WTC11 (cell line): ENCODE measurements at regions not wholly inside any gene's neighbourhood (a gene's known extent, or its start where the extent isn't known, plus 50 kb on each side); places are given as distances from the start of the nearest gene placed in this dataset.

ENCODE experiments used
- ATAC-seq: fragments of 200-7000 bp; cut with Tn5 transposase; 2 replicates; pipeline ENCODE4 v1.10.0; 2021; ENCODE audit warnings: mild to moderate bottlenecking, moderate library complexity
- CTCF ChIA-PET: fragments of 300-600 bp; sonication (Branson Sonifier 250); formaldehyde crosslinking; loops from one replicate; lab custom pipeline; 2021; ENCODE audit warnings: antibody characterized with exemption; lab: Charles Lee
- POLR2A ChIA-PET: fragments of 350-600 bp; sonication (Branson Sonifier 250); formaldehyde crosslinking; loops from one replicate; lab custom pipeline; 2021; ENCODE audit warnings: antibody characterized with exemption; lab: Charles Lee
- DNase-seq: peaks from one replicate; pipeline ENCODE4 v3.0.0; 2021; ENCODE audit warnings: low spot score
- H3K27ac Mint-ChIP-seq: 2 replicates; pipeline ENCODE4 v1.8.0; 2021; ENCODE audit warnings: mixed read lengths
- H3K27me3 Mint-ChIP-seq: 2 replicates; pipeline ENCODE4 v1.8.0; 2021; ENCODE audit warnings: low read depth, mild to moderate bottlenecking, moderate library complexity, mixed read lengths
- H3K36me3 Mint-ChIP-seq: 2 replicates; pipeline ENCODE4 v1.8.0; 2021; ENCODE audit warnings: mixed read lengths
- H3K4me1 Mint-ChIP-seq: 2 replicates; pipeline ENCODE4 v1.8.0; 2022; ENCODE audit warnings: mixed read lengths
- H3K4me3 Mint-ChIP-seq: 2 replicates; pipeline ENCODE4 v1.8.0; 2021; ENCODE audit warnings: mild to moderate bottlenecking, moderate library complexity, mixed read lengths
- H3K9me3 Mint-ChIP-seq: 2 replicates; pipeline ENCODE4 v1.8.0; 2021; ENCODE audit warnings: mixed read lengths
- ATF3 ChIP-seq: sonication (generic); formaldehyde crosslinking; conservative IDR thresholded peaks from 2 replicates; pipeline ENCODE4 v1.8.1; 2022; ENCODE audit warnings: mild to moderate bottlenecking, missing genetic modification reagents
- CBFB ChIP-seq: sonication (generic); formaldehyde crosslinking; IDR thresholded peaks from 2 replicates; pipeline ENCODE4 v1.8.1; 2022; ENCODE audit warnings: mild to moderate bottlenecking, low read depth, missing genetic modification reagents
- E2F4 ChIP-seq: sonication (generic); formaldehyde crosslinking; IDR thresholded peaks from 2 replicates; pipeline ENCODE4 v1.8.1; 2022; ENCODE audit warnings: low read depth, mild to moderate bottlenecking, moderate library complexity, missing genetic modification reagents, borderline replicate concordance
- E2F5 ChIP-seq: sonication (generic); formaldehyde crosslinking; IDR thresholded peaks from 2 replicates; pipeline ENCODE4 v1.8.1; 2022; ENCODE audit warnings: mild to moderate bottlenecking, moderate library complexity, missing genetic modification reagents
- ESRRA ChIP-seq: sonication (generic); formaldehyde crosslinking; IDR thresholded peaks from 2 replicates; pipeline ENCODE4 v1.8.1; 2022; ENCODE audit warnings: mild to moderate bottlenecking, missing genetic modification reagents, borderline replicate concordance
- FOXP1 ChIP-seq: sonication (generic); formaldehyde crosslinking; IDR thresholded peaks from 2 replicates; pipeline ENCODE4 v1.8.0; 2022; ENCODE audit warnings: missing genetic modification reagents, mild to moderate bottlenecking, moderate library complexity, borderline replicate concordance
- FOXP4 ChIP-seq: sonication (generic); formaldehyde crosslinking; IDR thresholded peaks from 2 replicates; pipeline ENCODE4 v1.8.0; 2022; ENCODE audit warnings: mild to moderate bottlenecking, missing genetic modification reagents
- MLX ChIP-seq: sonication (generic); formaldehyde crosslinking; IDR thresholded peaks from 2 replicates; pipeline ENCODE4 v1.8.1; 2023; ENCODE audit warnings: mild to moderate bottlenecking, missing genetic modification reagents, moderate library complexity
- MXD4 ChIP-seq: fragments of 250-450 bp; sonication (Bioruptor Pico); IDR thresholded peaks from 2 replicates; pipeline ENCODE4 v1.8.0; 2021; ENCODE audit warnings: mild to moderate bottlenecking, moderate library complexity, borderline replicate concordance
- RELA ChIP-seq: sonication (generic); formaldehyde crosslinking; IDR thresholded peaks from 2 replicates; pipeline ENCODE4 v1.8.1; 2022; ENCODE audit warnings: missing genetic modification reagents, mild to moderate bottlenecking, borderline replicate concordance
- STAT6 ChIP-seq: sonication (generic); formaldehyde crosslinking; conservative IDR thresholded peaks from 2 replicates; pipeline ENCODE4 v1.8.1; 2023; ENCODE audit warnings: mild to moderate bottlenecking, low read depth, missing genetic modification reagents, moderate library complexity
- TCF7 ChIP-seq: sonication (generic); formaldehyde crosslinking; IDR thresholded peaks from 2 replicates; pipeline ENCODE4 v1.8.0; 2022; ENCODE audit warnings: mild to moderate bottlenecking, low read depth, missing genetic modification reagents, moderate library complexity
- TP53 ChIP-seq: sonication (generic); formaldehyde crosslinking; IDR thresholded peaks from 2 replicates; pipeline ENCODE4 v1.8.1; 2023; ENCODE audit warnings: mild to moderate bottlenecking, missing genetic modification reagents
- ZBTB21 ChIP-seq: sonication (generic); formaldehyde crosslinking; IDR thresholded peaks from 2 replicates; pipeline ENCODE4 v1.8.1; 2023; ENCODE audit warnings: mild to moderate bottlenecking, missing genetic modification reagents, borderline replicate concordance
- ZNF281 ChIP-seq: sonication (generic); formaldehyde crosslinking; IDR thresholded peaks from 2 replicates; pipeline ENCODE4 v1.8.0; 2023; ENCODE audit warnings: mild to moderate bottlenecking, missing genetic modification reagents
- ZNF423 ChIP-seq: fragments of 250-450 bp; sonication (Bioruptor Pico); IDR thresholded peaks from 2 replicates; pipeline ENCODE4 v2.1.2; 2022; ENCODE audit warnings: mild to moderate bottlenecking, moderate library complexity
- ZNF425 ChIP-seq: fragments of 250-450 bp; sonication (Bioruptor Pico); conservative IDR thresholded peaks from 2 replicates; pipeline ENCODE4 v1.9.0; 2021; ENCODE audit warnings: mild to moderate bottlenecking

- TF ChIP-seq FOXP4 (CRISPR knock-in tag) (no peak), FOXP1 (CRISPR knock-in tag) (no peak), ZNF425 (CRISPR knock-in tag) (no peak), MLX (no peak)
- TF ChIP-seq, all 79 proteins: peak for 0
Observed at GRCh38 chr2:224109751-224110150, 70.7 kb upstream of the SERPINE2 start (continued).

- H3K4me3 Mint-ChIP-seq: no peak overlapping the region
- H3K27ac Mint-ChIP-seq: no peak overlapping the region
- ATAC-seq (no peak), DNase-seq (no peak)
- no peaks in the 10 kb centered on the region for H3K27me3 Mint-ChIP-seq
- H3K9me3 Mint-ChIP-seq: no peaks in the 10 kb centered on the region
- POLR2A ChIA-PET: no interaction called here
- no peaks in the 10 kb centered on the region for H3K36me3 Mint-ChIP-seq
- CTCF ChIA-PET: no interaction called here
- no peaks in the 10 kb centered on the region for H3K4me1 Mint-ChIP-seq
- TF ChIP-seq ATF3 (no peak), E2F5 (CRISPR knock-in tag) (no peak), ZBTB21 (CRISPR knock-in tag) (no peak), E2F4 (CRISPR knock-in tag) (no peak), ZNF281 (CRISPR knock-in tag) (no peak)
Observed at GRCh38 chr2:224106794-224107193, 67.7 kb upstream of the SERPINE2 start.

GRCh38 chr2:224104668-224105386 is 65.7 kb upstream of the SERPINE2 start:
- no peaks in the 10 kb centered on the region for H3K4me1 Mint-ChIP-seq
- DNase-seq (no peak), ATAC-seq (no peak)
- no peak overlapping the region for H3K27ac Mint-ChIP-seq
- no peaks in the 10 kb centered on the region for H3K27me3 Mint-ChIP-seq
- H3K4me3 Mint-ChIP-seq: no peak overlapping the region
- POLR2A ChIA-PET: no interaction called here
- no peaks in the 10 kb centered on the region for H3K9me3 Mint-ChIP-seq
- CTCF ChIA-PET: no interaction called here
- no peaks in the 10 kb centered on the region for H3K36me3 Mint-ChIP-seq
- TF ChIP-seq ZNF423 (CRISPR knock-in tag) (no peak), TP53 (no peak), STAT6 (CRISPR knock-in tag) (no peak), TCF7 (CRISPR knock-in tag) (no peak), ZBTB21 (CRISPR knock-in tag) (no peak), MLX (no peak), ESRRA (CRISPR knock-in tag) (no peak), FOXP1 (CRISPR knock-in tag) (no peak), MXD4 (no peak), RELA (no peak), CBFB (CRISPR knock-in tag) (no peak)
